GM13977 (cell line): ENCODE measurements at regions not wholly inside any gene's neighbourhood (a gene's known extent, or its start where the extent isn't known, plus 50 kb on each side); places are given as distances from the start of the nearest gene placed in this dataset.
"Not testable (repeated sequence)": the region's sequence is repeated elsewhere in the genome, so short reads cannot be mapped to it uniquely, and the experiment has no call there.

Source experiments
- DNase-seq: peaks from one replicate; pipeline ENCODE4 v3.0.0; 2012; ENCODE audit warnings: low spot score
- CTCF ChIP-seq: IDR thresholded peaks from 2 replicates; pipeline ENCODE4 v1.5.1; 2012; ENCODE audit warnings: mild to moderate bottlenecking, control low read depth; ENCODE audit not compliant: insufficient read depth; ENCODE audit errors: extremely low read depth, missing control alignments
- in situ Hi-C: fragments of 300-500 bp; cut with MboI; formaldehyde crosslinking; loops from one replicate; pipeline ENCODE4 v1.12.0; 2022; ENCODE audit warnings: low sequenced_read_pairs, low pct_unique_long_range_greater_than_20kb, mixed read lengths, inconsistent platforms; ENCODE audit not compliant: unreplicated experiment

DNA sequence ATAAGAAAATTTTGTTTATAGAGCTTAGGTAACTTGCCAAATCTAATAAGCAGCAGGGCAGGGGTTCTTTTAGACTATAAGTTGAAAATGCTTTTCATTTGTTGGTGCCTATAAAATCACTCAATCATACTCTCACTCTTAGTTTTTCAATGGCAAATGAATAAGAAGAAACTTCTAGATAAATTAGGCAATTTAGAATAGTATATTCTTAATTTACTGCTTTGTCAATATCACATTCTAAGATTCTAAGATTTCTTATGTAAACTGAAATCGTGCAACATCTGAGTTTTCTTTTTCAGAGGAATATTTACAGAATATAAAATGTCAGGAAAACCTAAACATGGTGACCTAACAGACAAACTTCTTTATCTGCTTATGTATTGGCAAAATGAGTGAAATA is 849.0 kb downstream of the DTWD2 start:
- in situ Hi-C loops: no loop called here
- TF ChIP-seq CTCF: no peak
- no peak for DNase-seq

DNA sequence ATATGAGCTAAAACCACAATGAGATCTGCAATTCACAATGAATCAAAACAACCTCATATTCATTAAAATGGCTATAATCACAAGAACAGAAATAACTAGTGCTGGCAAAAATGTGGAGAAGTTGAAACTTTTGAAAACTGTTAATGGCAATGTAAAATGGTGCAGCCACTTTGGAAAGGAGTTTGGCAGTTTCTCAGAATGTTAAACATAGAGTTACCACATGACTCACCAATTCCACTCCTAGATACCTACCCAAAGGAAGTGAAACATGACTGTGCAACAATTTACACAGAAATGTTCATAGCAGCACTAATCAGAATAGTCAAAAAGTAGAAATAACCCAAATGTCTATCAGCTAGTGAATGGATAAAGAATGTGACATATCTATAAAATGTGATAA is 862.2 kb downstream of the DTWD2 start:
- in situ Hi-C loops: no loop called here

DNA sequence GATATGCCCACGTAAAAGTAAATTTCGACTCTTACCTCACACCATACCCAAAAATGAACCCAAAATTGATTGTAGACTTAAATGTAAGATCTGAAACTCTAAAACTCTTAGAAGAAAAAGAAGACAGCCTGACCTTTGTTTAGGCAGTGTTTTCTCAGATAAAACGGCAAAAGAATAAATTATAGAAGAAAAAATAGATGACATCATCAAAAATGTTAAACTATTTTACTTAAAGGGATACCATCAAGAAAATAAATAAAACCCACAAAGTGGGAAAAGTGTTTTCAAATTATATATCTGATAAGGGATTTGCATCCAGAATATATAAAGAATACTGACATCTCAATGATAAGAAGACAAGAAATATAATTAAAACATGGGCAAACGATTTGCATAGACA is 862.7 kb downstream of the DTWD2 start:
- no peak for TF ChIP-seq CTCF
- no peak for DNase-seq
- in situ Hi-C loops: no loop called here

More for the DNA sequence above, 862.2 kb downstream of the DTWD2 start:
- no peak for DNase-seq
- no peak for TF ChIP-seq CTCF

GRCh38 chr5:118121258-118121657 is 867.1 kb downstream of the DTWD2 start:
- in situ Hi-C loops: no loop called here
- no peak for TF ChIP-seq CTCF
- DNase-seq: no peak

GRCh38 chr5:118115791-118116190 is 872.6 kb downstream of the DTWD2 start:
- in situ Hi-C loops: no loop called here
- no peak for DNase-seq
- no peak for TF ChIP-seq CTCF

DNA sequence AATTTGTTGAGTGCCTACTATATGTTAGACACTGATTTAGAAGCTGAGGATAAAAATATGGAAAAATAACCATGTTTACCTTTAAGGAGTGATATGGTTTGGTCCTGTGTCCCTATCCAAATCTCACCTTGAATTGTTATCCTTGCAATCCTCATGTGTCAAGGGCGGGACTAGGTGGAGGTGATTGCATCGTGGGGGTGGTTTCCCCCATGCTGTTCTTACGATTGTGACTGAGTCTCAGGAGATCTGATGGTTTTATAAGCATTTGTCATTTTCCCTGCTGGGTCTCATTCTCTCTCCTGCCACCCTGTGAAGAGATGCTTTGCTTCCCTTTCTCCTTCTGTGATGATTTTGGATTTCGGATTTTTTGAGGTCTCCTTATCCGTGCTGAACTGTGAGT is 876.4 kb downstream of the DTWD2 start:
- DNase-seq: no peak
- in situ Hi-C loops: no loop called here
- no peak for TF ChIP-seq CTCF

GRCh38 chr5:118107246-118107645 is 881.1 kb downstream of the DTWD2 start:
- in situ Hi-C loops, DNase-seq: not testable (repeated sequence)

DNA sequence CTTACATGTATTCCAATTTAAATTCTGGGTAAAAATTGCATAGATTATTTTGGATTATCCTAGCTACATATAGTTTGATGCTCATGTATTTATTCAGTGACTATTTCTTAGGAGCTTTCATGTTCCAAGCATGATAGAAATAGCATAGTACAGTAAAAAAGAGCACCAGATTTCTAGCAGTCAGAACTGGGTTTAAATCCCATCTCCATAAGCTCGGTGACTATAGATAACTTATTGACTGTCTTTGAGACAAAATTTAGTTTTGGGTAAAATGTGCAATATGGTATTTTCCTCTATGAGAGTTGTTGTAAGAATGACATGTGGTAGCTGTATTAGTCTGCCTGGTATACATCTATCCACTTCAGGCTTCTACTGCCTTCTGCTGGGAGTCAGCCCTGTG is 889.6 kb downstream of the DTWD2 start:
- no peak for TF ChIP-seq CTCF
- no peak for DNase-seq
- in situ Hi-C loops: no loop called here
